Peyer's patch (tissue), 4 donors: ENCODE measurements at regions not wholly inside any gene's neighbourhood (a gene's known extent, or its start where the extent isn't known, plus 50 kb on each side); places are given as distances from the start of the nearest gene placed in this dataset.

Experiments
- DNase-seq, 3 donors: peaks; one replicate each; pipeline ENCODE4 v3.0.0-alpha.2; 2017 to 2019
- H3K27ac ChIP-seq, 4 donors: fragments of 200-600 bp; sonication (generic); one replicate each; pipeline ENCODE4 v1.5.1; 2016 to 2019
- H3K27me3 ChIP-seq, 2 donors: fragments of 200-600 bp; sonication (generic); one replicate each; pipeline ENCODE4 v1.5.1; 2019
- H3K36me3 ChIP-seq, 3 donors: fragments of 200-600 bp; sonication (generic); one replicate each; pipeline ENCODE4 v1.5.1; 2016 to 2019
- H3K4me1 ChIP-seq, 4 donors: fragments of 200-600 bp; sonication (generic); one replicate each; pipeline ENCODE4 v1.5.1; 2016 to 2019
- H3K4me3 ChIP-seq, 4 donors: fragments of 200-600 bp; sonication (generic); 1 replicate in 3 of 4; 2 replicates in 1 of 4; pipeline ENCODE4 v1.5.1; 2016 to 2019; ENCODE audit warnings: mild to moderate bottlenecking in 1 of 4
- H3K9me3 ChIP-seq, 4 donors: fragments of 200-600 bp; sonication (generic); one replicate each; pipeline ENCODE4 v1.5.1; 2016 to 2019; ENCODE audit warnings: mild to moderate bottlenecking in 1 of 4
- CTCF ChIP-seq, 6 experiments: fragments of 450-650 bp in 4 of 6; fragments of 200-600 bp in 2 of 6; sonication (generic) in 1 of 6; IDR thresholded peaks; one replicate each; pipeline ENCODE4 v1.5.1; 2017 to 2019; ENCODE audit warnings: antibody characterized with exemption in 6 of 6, mild to moderate bottlenecking in 3 of 6, moderate library complexity in 1 of 6
- POLR2A ChIP-seq, 2 donors: fragments of 450-650 bp; IDR thresholded peaks; one replicate each; pipeline ENCODE4 v1.5.1; 2017; ENCODE audit warnings: antibody characterized with exemption in 2 of 2, mild to moderate bottlenecking in 2 of 2, moderate library complexity in 2 of 2

GRCh38 chr12:33706927-33707326 lies 267.3 kb upstream of the SYT10 start:
- H3K27ac ChIP-seq = no peak overlapping the region
- DNase-seq = no peak
- no peaks in the 10 kb centered on the region for H3K9me3 ChIP-seq
- H3K36me3 ChIP-seq = no peaks in the 10 kb centered on the region
- H3K4me1 ChIP-seq = no peaks in the 10 kb centered on the region
- TF ChIP-seq POLR2A (IDR thresholded peaks at IDR 0.05) (no peak), CTCF (IDR thresholded peaks at IDR 0.05) (no peak)
- H3K4me3 ChIP-seq = no peak overlapping the region
- H3K27me3 ChIP-seq = no peaks in the 10 kb centered on the region

- no peak for DNase-seq
- no peaks in the 10 kb centered on the region for H3K36me3 ChIP-seq
These were observed 269.3 kb upstream of the SYT10 start for GRCh38 chr12:33708935-33709334.

GRCh38 chr12:33710548-33710947 lies 270.9 kb upstream of the SYT10 start:
- no peak for DNase-seq
- no peak overlapping the region for H3K4me3 ChIP-seq
- H3K27ac ChIP-seq = no peak overlapping the region
- no peaks in the 10 kb centered on the region for H3K36me3 ChIP-seq
- no peaks in the 10 kb centered on the region for H3K9me3 ChIP-seq
- no peak for TF ChIP-seq CTCF (IDR thresholded peaks at IDR 0.05)
- no peak for TF ChIP-seq POLR2A (IDR thresholded peaks at IDR 0.05)
- no peaks in the 10 kb centered on the region for H3K4me1 ChIP-seq
- H3K27me3 ChIP-seq = no peaks in the 10 kb centered on the region

More at GRCh38 chr12:33708935-33709334, 269.3 kb upstream of the SYT10 start:
- H3K9me3 ChIP-seq = no peaks in the 10 kb centered on the region
- TF ChIP-seq POLR2A (IDR thresholded peaks at IDR 0.05) (no peak), CTCF (IDR thresholded peaks at IDR 0.05) (no peak)
- H3K4me1 ChIP-seq = no peaks in the 10 kb centered on the region
- no peak overlapping the region for H3K4me3 ChIP-seq
- no peak overlapping the region for H3K27ac ChIP-seq
- no peaks in the 10 kb centered on the region for H3K27me3 ChIP-seq

GRCh38 chr12:33718631-33719030 lies 279.0 kb upstream of the SYT10 start:
- TF ChIP-seq POLR2A (IDR thresholded peaks at IDR 0.05) (no peak), CTCF (IDR thresholded peaks at IDR 0.05) (no peak)
- H3K4me1 ChIP-seq = no peaks in the 10 kb centered on the region
- no peaks in the 10 kb centered on the region for H3K27me3 ChIP-seq
- no peak overlapping the region for H3K27ac ChIP-seq
- DNase-seq = no peak
- no peaks in the 10 kb centered on the region for H3K9me3 ChIP-seq
- H3K4me3 ChIP-seq = no peak overlapping the region
- H3K36me3 ChIP-seq = no peaks in the 10 kb centered on the region

GRCh38 chr12:33721561-33721960 lies 281.9 kb upstream of the SYT10 start:
- DNase-seq = no peak
- Histone ChIP-seq H3K27ac (no peak overlapping the region), H3K9me3 (no peaks in the 10 kb centered on the region), H3K4me3 (no peak overlapping the region), H3K36me3 (no peaks in the 10 kb centered on the region), H3K4me1 (no peaks in the 10 kb centered on the region), H3K27me3 (no peaks in the 10 kb centered on the region)
- no peak for TF ChIP-seq CTCF (IDR thresholded peaks at IDR 0.05)
- no peak for TF ChIP-seq POLR2A (IDR thresholded peaks at IDR 0.05)

GRCh38 chr12:33724867-33725266 lies 285.2 kb upstream of the SYT10 start:
- Histone ChIP-seq H3K4me1 (no peaks in the 10 kb centered on the region), H3K4me3 (no peak overlapping the region), H3K36me3 (no peaks in the 10 kb centered on the region), H3K9me3 (no peaks in the 10 kb centered on the region), H3K27ac (no peak overlapping the region), H3K27me3 (no peaks in the 10 kb centered on the region)
- TF ChIP-seq POLR2A (IDR thresholded peaks at IDR 0.05) = no peak
- TF ChIP-seq CTCF (IDR thresholded peaks at IDR 0.05) = no peak
- no peak for DNase-seq
